Skeletal muscle tissue (tissue), 3 donors: ENCODE measurements at regions not wholly inside any gene's neighbourhood (a gene's known extent, or its start where the extent isn't known, plus 50 kb on each side); places are given as distances from the start of the nearest gene placed in this dataset.

Experiments
- H3K27ac ChIP-seq: one replicate; pipeline ENCODE4 v1.7.0; 2013; ENCODE audit warnings: mild to moderate bottlenecking, low read depth, low read length, inconsistent platforms
- H3K27me3 ChIP-seq, 3 donors: one replicate each; pipeline ENCODE4 v1.7.0; 2013; ENCODE audit warnings: low read length in 3 of 3; ENCODE audit not compliant: control insufficient read depth in 3 of 3, insufficient read depth in 3 of 3
- H3K36me3 ChIP-seq, 3 donors: one replicate each; pipeline ENCODE4 v1.7.0; 2013; ENCODE audit warnings: low read length in 3 of 3; ENCODE audit not compliant: control insufficient read depth in 3 of 3, insufficient read depth in 3 of 3
- H3K4me1 ChIP-seq, 3 donors: one replicate each; pipeline ENCODE4 v1.7.0; 2013; ENCODE audit warnings: low read length in 3 of 3, mild to moderate bottlenecking in 3 of 3; ENCODE audit not compliant: control insufficient read depth in 3 of 3, insufficient read depth in 3 of 3
- H3K4me3 ChIP-seq, 3 donors: one replicate each; pipeline ENCODE4 v1.7.0; 2013; ENCODE audit warnings: low read length in 3 of 3
- H3K9ac ChIP-seq, 3 donors: one replicate each; pipeline ENCODE4 v1.7.0; 2013; ENCODE audit warnings: low read length in 3 of 3, mild to moderate bottlenecking in 3 of 3, moderate library complexity in 2 of 3, low read depth in 1 of 3
- H3K9me3 ChIP-seq, 3 donors: one replicate each; pipeline ENCODE4 v1.7.0; 2013; ENCODE audit warnings: low read length in 3 of 3; ENCODE audit not compliant: control insufficient read depth in 3 of 3
- donor health status: Osteomylitis.

GRCh38 chr15:66941791-66942190 is 123.6 kb upstream of the SMAD3 start:
- no peak overlapping the region for H3K27ac ChIP-seq
- H3K4me1 ChIP-seq: peaks cover 8 to 9% (median 9%) of the 10 kb centered on the region in 3 donors
- no peak overlapping the region for H3K4me3 ChIP-seq
- no peaks in the 10 kb centered on the region for H3K36me3 ChIP-seq
- no peak overlapping the region for H3K9ac ChIP-seq
- H3K9me3 ChIP-seq: no peaks in the 10 kb centered on the region
- peaks cover 0 to 3% (median 2%) of the 10 kb centered on the region in 3 donors for H3K27me3 ChIP-seq

DNA sequence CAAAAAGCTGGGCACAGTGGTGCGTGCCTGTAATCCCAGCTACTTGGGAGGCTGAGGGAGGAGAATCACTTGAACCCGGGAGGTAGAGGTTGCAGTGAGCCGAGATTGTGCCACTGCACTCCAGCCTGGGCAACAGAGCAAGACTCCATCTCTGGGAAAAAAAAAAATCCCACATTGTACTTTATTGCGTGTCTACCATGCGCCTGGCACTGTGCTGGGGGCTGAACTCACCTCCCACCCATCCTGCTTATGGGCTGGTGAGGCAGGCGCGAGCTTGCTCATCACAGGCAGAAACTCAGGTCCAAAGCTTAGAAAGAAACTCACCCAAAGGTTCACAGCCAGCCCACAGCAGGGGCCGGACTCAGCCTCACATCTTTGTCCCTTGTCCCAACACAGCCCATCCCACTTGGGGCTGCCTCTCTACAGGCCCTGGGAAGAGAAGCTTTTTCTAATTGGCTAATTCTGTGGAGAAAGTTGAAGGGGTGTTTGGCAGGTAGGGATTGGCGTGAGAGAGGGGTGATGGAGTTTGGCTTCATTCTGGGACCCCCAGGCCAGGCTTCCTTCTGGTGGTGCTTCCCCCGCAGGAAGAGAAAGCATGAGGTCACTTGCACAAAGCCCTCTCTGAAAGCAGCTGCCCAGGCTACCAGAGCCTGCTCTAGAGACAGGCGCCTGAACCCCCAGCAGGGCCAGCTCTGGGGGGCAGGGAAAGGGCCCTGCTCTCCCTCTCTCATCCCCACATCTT is 122.6 kb upstream of the SMAD3 start:
- Histone ChIP-seq H3K9me3 (no peaks in the 10 kb centered on the region), H3K36me3 (no peaks in the 10 kb centered on the region), H3K27me3 (peaks cover 0 to 3% (median 2%) of the 10 kb centered on the region in 3 donors), H3K4me1 (peaks cover 7 to 9% (median 7%) of the 10 kb centered on the region in 3 donors), H3K27ac (no peak overlapping the region), H3K9ac (no peak overlapping the region), H3K4me3 (no peak overlapping the region)

- Histone ChIP-seq H3K36me3 (no peaks in the 10 kb centered on the region), H3K27ac (no peak overlapping the region), H3K9me3 (no peaks in the 10 kb centered on the region), H3K9ac (no peak overlapping the region), H3K27me3 (peaks cover 0 to 3% (median 2%) of the 10 kb centered on the region in 3 donors), H3K4me3 (no peak overlapping the region), H3K4me1 (peaks cover 7 to 9% (median 7%) of the 10 kb centered on the region in 3 donors)
Observed at GRCh38 chr15:66943456-66944095, 121.8 kb upstream of the SMAD3 start.

GRCh38 chr15:66944121-66944520 is 121.3 kb upstream of the SMAD3 start:
- Histone ChIP-seq H3K4me1 (peaks cover 7 to 9% (median 7%) of the 10 kb centered on the region in 3 donors), H3K9ac (no peak overlapping the region), H3K9me3 (no peaks in the 10 kb centered on the region), H3K27me3 (peaks cover 0 to 3% (median 2%) of the 10 kb centered on the region in 3 donors), H3K27ac (no peak overlapping the region), H3K36me3 (no peaks in the 10 kb centered on the region), H3K4me3 (no peak overlapping the region)

GRCh38 chr15:66945286-66945685 is 120.1 kb upstream of the SMAD3 start:
- no peaks in the 10 kb centered on the region for H3K9me3 ChIP-seq
- H3K27me3 ChIP-seq: peaks cover 0 to 3% (median 2%) of the 10 kb centered on the region in 3 donors
- peaks cover 7 to 9% (median 7%) of the 10 kb centered on the region in 3 donors for H3K4me1 ChIP-seq
- no peak overlapping the region for H3K4me3 ChIP-seq
- H3K27ac ChIP-seq: no peak overlapping the region
- H3K9ac ChIP-seq: no peak overlapping the region
- no peaks in the 10 kb centered on the region for H3K36me3 ChIP-seq

DNA sequence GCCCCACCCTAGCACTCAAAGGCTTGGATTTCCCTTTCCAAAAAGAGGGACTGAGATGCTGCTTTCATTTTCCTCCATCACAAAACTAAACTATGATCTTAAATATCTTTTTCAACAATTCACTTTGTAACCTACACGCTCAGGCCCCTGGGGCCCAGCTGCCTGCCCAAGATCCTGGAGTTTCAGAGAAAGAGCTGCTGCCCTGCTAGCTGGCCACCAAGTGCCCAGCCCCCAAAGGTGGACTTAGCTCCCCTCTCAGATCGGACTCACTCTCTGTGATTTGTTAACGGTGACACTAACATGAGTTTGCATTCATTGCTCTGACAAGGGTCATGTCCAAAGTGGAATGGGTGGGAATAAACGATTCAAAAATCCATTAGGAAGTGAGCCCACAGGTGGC is 119.6 kb upstream of the SMAD3 start:
- Histone ChIP-seq H3K27ac (no peak overlapping the region), H3K27me3 (peaks cover 0 to 2% (median 0%) of the 10 kb centered on the region in 3 donors), H3K9me3 (no peaks in the 10 kb centered on the region), H3K36me3 (no peaks in the 10 kb centered on the region), H3K4me1 (peaks cover 5 to 9% (median 7%) of the 10 kb centered on the region in 3 donors), H3K9ac (no peak overlapping the region), H3K4me3 (no peak overlapping the region)

- Histone ChIP-seq H3K9ac (no peak overlapping the region), H3K27ac (no peak overlapping the region), H3K27me3 (peaks cover 0 to 2% (median 0%) of the 10 kb centered on the region in 3 donors), H3K4me1 (peaks cover 0 to under 1% (median under 1%) of the 10 kb centered on the region in 3 donors), H3K9me3 (no peaks in the 10 kb centered on the region), H3K36me3 (no peaks in the 10 kb centered on the region), H3K4me3 (no peak overlapping the region)
Observed at GRCh38 chr15:66946578-66947164, 118.7 kb upstream of the SMAD3 start.

DNA sequence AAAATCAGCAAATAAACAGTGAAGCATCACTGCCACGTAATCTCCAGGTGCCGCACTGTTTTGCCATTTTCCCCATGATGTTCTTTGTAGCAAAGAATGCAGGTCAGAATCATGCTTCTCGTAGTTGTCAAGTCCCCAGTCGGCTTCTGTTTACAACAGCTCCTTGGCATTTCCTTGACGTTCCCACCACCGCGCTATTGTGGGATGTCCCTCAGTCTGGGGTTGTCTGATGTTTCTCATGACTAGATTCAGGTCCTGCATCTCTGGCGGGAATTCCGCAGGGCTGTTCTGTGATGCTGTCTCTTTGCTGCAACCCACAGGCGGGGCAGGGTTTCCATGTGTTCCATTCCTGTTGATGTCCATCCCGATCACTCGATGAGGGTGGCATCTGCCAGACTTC is 117.9 kb upstream of the SMAD3 start:
- H3K4me3 ChIP-seq: no peak overlapping the region
- H3K27ac ChIP-seq: no peak overlapping the region
- no peaks in the 10 kb centered on the region for H3K4me1 ChIP-seq
- no peaks in the 10 kb centered on the region for H3K36me3 ChIP-seq
- H3K9me3 ChIP-seq: no peaks in the 10 kb centered on the region
- H3K27me3 ChIP-seq: peaks cover 0 to 2% (median 0%) of the 10 kb centered on the region in 3 donors
- no peak overlapping the region for H3K9ac ChIP-seq

GRCh38 chr15:66948294-66948693 is 117.1 kb upstream of the SMAD3 start:
- Histone ChIP-seq H3K9me3 (no peaks in the 10 kb centered on the region), H3K27ac (no peak overlapping the region), H3K27me3 (peaks cover 0 to 2% (median 0%) of the 10 kb centered on the region in 3 donors), H3K9ac (no peak overlapping the region), H3K4me3 (no peak overlapping the region), H3K36me3 (no peaks in the 10 kb centered on the region), H3K4me1 (no peaks in the 10 kb centered on the region)

- peaks cover 0 to 2% (median 0%) of the 10 kb centered on the region in 3 donors for H3K27me3 ChIP-seq
- H3K4me1 ChIP-seq: no peaks in the 10 kb centered on the region
- no peaks in the 10 kb centered on the region for H3K36me3 ChIP-seq
- H3K4me3 ChIP-seq: no peak overlapping the region
- no peaks in the 10 kb centered on the region for H3K9me3 ChIP-seq
- no peak overlapping the region for H3K27ac ChIP-seq
- H3K9ac ChIP-seq: no peak overlapping the region
Observed at GRCh38 chr15:66950114-66950513, 115.3 kb upstream of the SMAD3 start.
